ENCODE measurements at regions not wholly inside any gene's neighbourhood (a gene's known extent, or its start where the extent isn't known, plus 50 kb on each side); places are given as distances from the start of the nearest gene placed in this dataset.

DNA sequence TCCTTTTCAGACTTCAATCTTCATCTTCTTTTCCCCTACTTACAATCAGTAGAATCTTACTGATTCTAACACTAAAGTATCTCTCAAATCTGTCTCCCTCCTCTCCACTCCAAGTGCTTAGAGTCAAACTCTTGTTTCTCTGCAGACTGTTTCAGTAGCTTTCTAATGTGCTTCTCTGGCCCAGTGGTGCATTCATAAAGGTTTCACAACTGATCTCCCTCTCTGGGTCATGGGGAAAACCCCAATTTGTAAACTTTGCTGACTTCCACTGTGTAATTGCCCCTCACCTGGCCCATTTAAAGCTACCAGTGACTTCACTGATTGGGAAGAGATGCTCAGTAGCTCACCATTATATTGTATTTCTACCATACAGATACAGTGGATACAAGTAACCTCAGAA, 183.6 kb downstream of the FAXC start:
- no TSS peak for BruUV-seq (replicated peaks)
- RAD21 ChIA-PET (ENCODE audit: low non-redundant PET in 1 of 2, low total read pairs in 2 of 2, uncharacterized antibody in 2 of 2, unreplicated experiment in 2 of 2): no interaction called here
- intact Hi-C loops (cut with micrococcal nuclease): no loop called here
- H3K9ac ChIP-seq (ENCODE audit: low read length): no peak overlapping the region
- ATAC-seq (no peak), DNase-seq (ENCODE audit: low read depth, low spot score) (no peak)
- no peaks in the 10 kb centered on the region for H3K9me2 ChIP-seq (ENCODE audit: insufficient read depth)
- no peak overlapping the region for H3K27ac ChIP-seq (ENCODE audit: low read depth, low read length)
- H3K36me3 ChIP-seq (ENCODE audit: control insufficient read depth in 1 of 2, insufficient read depth in 2 of 2, low read length in 2 of 2): no peaks in the 10 kb centered on the region
- H4K20me1 ChIP-seq (ENCODE audit: insufficient read depth): no peaks in the 10 kb centered on the region
- H3K79me2 ChIP-seq (ENCODE audit: insufficient read depth, low read length): no peaks in the 10 kb centered on the region
- H3K4me1 ChIP-seq (ENCODE audit: control insufficient read depth in 1 of 2, insufficient read depth in 2 of 2, low read length in 2 of 2): no peaks in the 10 kb centered on the region
- CTCF ChIA-PET: interaction anchor here (0.9 kb wide), 1 partner anchor 14 kb away, joined by 4 read pairs; no protein-coding TSS in a partner anchor
- POLR2A ChIA-PET: no interaction called here
- H3K9me3 ChIP-seq (ENCODE audit: control insufficient read depth in 1 of 2, insufficient read depth in 1 of 2, low read depth in 1 of 2, low read length in 2 of 2): no peaks in the 10 kb centered on the region
- no peak overlapping the region for H3K4me2 ChIP-seq (ENCODE audit: low read length)
- no peaks in the 10 kb centered on the region for H3K27me3 ChIP-seq (ENCODE audit: insufficient read depth, low read length)
- H3K4me3 ChIP-seq (replicated peaks in 1 of 2; ENCODE audit: low read depth in 1 of 2, low read length in 2 of 2): no peak overlapping the region
- H2AFZ ChIP-seq (ENCODE audit: low read depth, low read length, poor library complexity, severe bottlenecking): no peak overlapping the region
- TF ChIP-seq EGR1 (IDR thresholded peaks at IDR 0.05; ENCODE audit: low read depth) (no peak), SRF (IDR thresholded peaks at IDR 0.05; ENCODE audit: low read depth) (no peak), FOSL1 (IDR thresholded peaks at IDR 0.05; ENCODE audit: low read depth) (no peak), EZH2phosphoT487 (IDR thresholded peaks at IDR 0.05; ENCODE audit: borderline replicate concordance) (no peak)

GRCh38 chr6:99152347-99152643, 197.2 kb downstream of the FAXC start:
- Histone ChIP-seq H3K4me3 (replicated peaks in 1 of 2; ENCODE audit: low read depth in 1 of 2, low read length in 2 of 2) (no peak overlapping the region), H4K20me1 (ENCODE audit: insufficient read depth) (no peaks in the 10 kb centered on the region), H3K4me2 (ENCODE audit: low read length) (no peak overlapping the region), H3K9ac (ENCODE audit: low read length) (no peak overlapping the region), H3K4me1 (ENCODE audit: control insufficient read depth in 1 of 2, insufficient read depth in 2 of 2, low read length in 2 of 2) (no peaks in the 10 kb centered on the region), H2AFZ (ENCODE audit: low read depth, low read length, poor library complexity, severe bottlenecking) (no peak overlapping the region), H3K36me3 (ENCODE audit: control insufficient read depth in 1 of 2, insufficient read depth in 2 of 2, low read length in 2 of 2) (no peaks in the 10 kb centered on the region), H3K9me3 (ENCODE audit: control insufficient read depth in 1 of 2, insufficient read depth in 1 of 2, low read depth in 1 of 2, low read length in 2 of 2) (no peaks in the 10 kb centered on the region), H3K9me2 (ENCODE audit: insufficient read depth) (no peaks in the 10 kb centered on the region), H3K79me2 (ENCODE audit: insufficient read depth, low read length) (no peaks in the 10 kb centered on the region), H3K27ac (ENCODE audit: low read depth, low read length) (no peak overlapping the region), H3K27me3 (ENCODE audit: insufficient read depth, low read length) (no peaks in the 10 kb centered on the region)
- ChIA-PET CTCF (interaction anchor here (0.6 to 4.0 kb wide), 5 partner anchors 13 to 90 kb away, joined by 3 to 38 read pairs (median 4); no protein-coding TSS in a partner anchor), RAD21 (ENCODE audit: low non-redundant PET in 1 of 2, low total read pairs in 2 of 2, uncharacterized antibody in 2 of 2, unreplicated experiment in 2 of 2) (no interaction called here), POLR2A (no interaction called here)
- BruUV-seq (replicated peaks): no TSS peak
- DNase-seq (ENCODE audit: low read depth, low spot score): no peak
- intact Hi-C loops (cut with micrococcal nuclease): loop anchor here (1.0 to 2.0 kb wide), 2 partner anchors 67 to 90 kb away; no protein-coding TSS in a partner anchor
- ATAC-seq: peak; percentile 8; the same call in 1 of the 2 replicates
- TF ChIP-seq RAD21 (IDR thresholded peaks at IDR 0.05; ENCODE audit: low read depth) (no peak), ELF1 (IDR thresholded peaks at IDR 0.05; ENCODE audit: borderline replicate concordance, low read depth) (no peak), CEBPB (IDR thresholded peaks at IDR 0.05; ENCODE audit: low read depth) (no peak), FOSL1 (IDR thresholded peaks at IDR 0.05; ENCODE audit: low read depth) (no peak), EGR1 (IDR thresholded peaks at IDR 0.05; ENCODE audit: low read depth) (no peak), EZH2phosphoT487 (IDR thresholded peaks at IDR 0.05; ENCODE audit: borderline replicate concordance) (no peak), ATF3 (IDR thresholded peaks at IDR 0.05) (no peak), YY1 (IDR thresholded peaks at IDR 0.05; ENCODE audit: extremely low read depth, insufficient replicate concordance, low read depth, low read length) (no peak), CBX3 (IDR thresholded peaks at IDR 0.05; ENCODE audit: low read depth) (no peak), EZH2 (IDR thresholded peaks at IDR 0.05) (no peak)
- TF ChIP-seq, protein P1, sequence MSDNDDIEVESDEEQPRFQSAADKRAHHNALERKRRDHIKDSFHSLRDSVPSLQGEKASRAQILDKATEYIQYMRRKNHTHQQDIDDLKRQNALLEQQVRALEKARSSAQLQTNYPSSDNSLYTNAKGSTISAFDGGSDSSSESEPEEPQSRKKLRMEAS (IDR thresholded peaks at IDR 0.05): no peak
- TF ChIP-seq, protein P2, sequence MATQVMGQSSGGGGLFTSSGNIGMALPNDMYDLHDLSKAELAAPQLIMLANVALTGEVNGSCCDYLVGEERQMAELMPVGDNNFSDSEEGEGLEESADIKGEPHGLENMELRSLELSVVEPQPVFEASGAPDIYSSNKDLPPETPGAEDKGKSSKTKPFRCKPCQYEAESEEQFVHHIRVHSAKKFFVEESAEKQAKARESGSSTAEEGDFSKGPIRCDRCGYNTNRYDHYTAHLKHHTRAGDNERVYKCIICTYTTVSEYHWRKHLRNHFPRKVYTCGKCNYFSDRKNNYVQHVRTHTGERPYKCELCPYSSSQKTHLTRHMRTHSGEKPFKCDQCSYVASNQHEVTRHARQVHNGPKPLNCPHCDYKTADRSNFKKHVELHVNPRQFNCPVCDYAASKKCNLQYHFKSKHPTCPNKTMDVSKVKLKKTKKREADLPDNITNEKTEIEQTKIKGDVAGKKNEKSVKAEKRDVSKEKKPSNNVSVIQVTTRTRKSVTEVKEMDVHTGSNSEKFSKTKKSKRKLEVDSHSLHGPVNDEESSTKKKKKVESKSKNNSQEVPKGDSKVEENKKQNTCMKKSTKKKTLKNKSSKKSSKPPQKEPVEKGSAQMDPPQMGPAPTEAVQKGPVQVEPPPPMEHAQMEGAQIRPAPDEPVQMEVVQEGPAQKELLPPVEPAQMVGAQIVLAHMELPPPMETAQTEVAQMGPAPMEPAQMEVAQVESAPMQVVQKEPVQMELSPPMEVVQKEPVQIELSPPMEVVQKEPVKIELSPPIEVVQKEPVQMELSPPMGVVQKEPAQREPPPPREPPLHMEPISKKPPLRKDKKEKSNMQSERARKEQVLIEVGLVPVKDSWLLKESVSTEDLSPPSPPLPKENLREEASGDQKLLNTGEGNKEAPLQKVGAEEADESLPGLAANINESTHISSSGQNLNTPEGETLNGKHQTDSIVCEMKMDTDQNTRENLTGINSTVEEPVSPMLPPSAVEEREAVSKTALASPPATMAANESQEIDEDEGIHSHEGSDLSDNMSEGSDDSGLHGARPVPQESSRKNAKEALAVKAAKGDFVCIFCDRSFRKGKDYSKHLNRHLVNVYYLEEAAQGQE (IDR thresholded peaks at IDR 0.05; ENCODE audit: low read depth): no peak
- TF ChIP-seq, protein P3, sequence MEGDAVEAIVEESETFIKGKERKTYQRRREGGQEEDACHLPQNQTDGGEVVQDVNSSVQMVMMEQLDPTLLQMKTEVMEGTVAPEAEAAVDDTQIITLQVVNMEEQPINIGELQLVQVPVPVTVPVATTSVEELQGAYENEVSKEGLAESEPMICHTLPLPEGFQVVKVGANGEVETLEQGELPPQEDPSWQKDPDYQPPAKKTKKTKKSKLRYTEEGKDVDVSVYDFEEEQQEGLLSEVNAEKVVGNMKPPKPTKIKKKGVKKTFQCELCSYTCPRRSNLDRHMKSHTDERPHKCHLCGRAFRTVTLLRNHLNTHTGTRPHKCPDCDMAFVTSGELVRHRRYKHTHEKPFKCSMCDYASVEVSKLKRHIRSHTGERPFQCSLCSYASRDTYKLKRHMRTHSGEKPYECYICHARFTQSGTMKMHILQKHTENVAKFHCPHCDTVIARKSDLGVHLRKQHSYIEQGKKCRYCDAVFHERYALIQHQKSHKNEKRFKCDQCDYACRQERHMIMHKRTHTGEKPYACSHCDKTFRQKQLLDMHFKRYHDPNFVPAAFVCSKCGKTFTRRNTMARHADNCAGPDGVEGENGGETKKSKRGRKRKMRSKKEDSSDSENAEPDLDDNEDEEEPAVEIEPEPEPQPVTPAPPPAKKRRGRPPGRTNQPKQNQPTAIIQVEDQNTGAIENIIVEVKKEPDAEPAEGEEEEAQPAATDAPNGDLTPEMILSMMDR (IDR thresholded peaks at IDR 0.05 in 2 of 3, conservative IDR thresholded peaks at IDR 0.05 in 1 of 3; ENCODE audit: borderline replicate concordance in 1 of 3, insufficient read depth in 1 of 3, low read depth in 2 of 3, low read length in 2 of 3): no peak; a peak in 1 of 6 replicates

Measured in HCT116 (cell line).